ENCODE measurements at regions not wholly inside any gene's neighbourhood (a gene's known extent, or its start where the extent isn't known, plus 50 kb on each side); places are given as distances from the start of the nearest gene placed in this dataset.

DNA sequence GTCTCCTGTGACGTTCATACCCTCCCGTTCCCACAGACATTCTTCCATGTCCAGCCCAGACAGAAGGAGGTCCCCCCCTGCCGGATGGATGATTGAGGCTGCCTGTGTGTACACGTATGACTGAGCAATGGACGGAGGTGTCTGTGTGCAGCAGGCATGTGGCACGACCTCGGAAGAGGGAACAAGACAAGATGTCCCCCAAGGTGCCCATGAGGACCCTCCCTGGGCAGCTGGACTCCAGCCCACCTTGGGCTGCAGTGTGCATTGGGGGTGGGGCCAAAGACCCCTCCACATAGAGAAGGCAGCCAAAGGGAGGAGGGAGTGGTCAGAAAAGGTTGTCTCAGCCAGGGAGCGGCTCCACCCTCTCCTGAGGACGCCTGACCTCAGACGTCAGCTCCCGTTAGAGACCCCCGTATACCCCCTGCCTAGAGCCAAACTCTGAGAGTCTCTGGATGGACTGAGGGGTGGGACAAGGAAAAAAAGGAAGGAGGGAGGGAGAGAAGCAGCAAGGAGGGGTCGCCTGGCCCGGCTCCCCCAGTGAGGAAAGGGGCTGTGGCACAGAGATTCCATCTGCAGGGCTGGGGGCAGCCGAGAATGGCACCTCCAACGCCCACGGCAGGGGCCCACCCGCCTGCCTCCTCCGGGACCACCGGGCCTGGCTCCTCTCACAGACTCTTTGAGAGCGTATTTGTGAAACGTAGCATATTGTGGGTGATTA is 92.9 kb upstream of the BHLHE23 start:
- peak in 1 of 14 experiments; percentile 14 for DNase-seq
- Histone ChIP-seq H3K4me3 (ENCODE audit: low read length) (no peak overlapping the region), H3K27ac (ENCODE audit: low read depth in 1 of 2, low read length in 2 of 2) (no peak overlapping the region), H3K4me1 (ENCODE audit: insufficient read depth, low read length) (peaks cover 14% of the 10 kb centered on the region), H3K36me3 (ENCODE audit: insufficient read depth, low read length) (no peaks in the 10 kb centered on the region), H3K9me3 (ENCODE audit: control insufficient read depth in 1 of 2, insufficient read depth in 1 of 2, low read length in 2 of 2) (peaks cover 0 to 22% of the 10 kb centered on the region in 2 experiments), H3K27me3 (ENCODE audit: control insufficient read depth in 1 of 2, insufficient read depth in 2 of 2, low read length in 2 of 2) (peaks cover 0 to 4% of the 10 kb centered on the region in 2 experiments)
- POLR2A ChIA-PET: no interaction called here
- H3K27ac Mint-ChIP-seq: no peak overlapping the region
- peaks cover 7% of the 10 kb centered on the region for H3K27me3 Mint-ChIP-seq
- ATAC-seq (ENCODE audit: poor library complexity): no peak
- peak overlapping the region; percentile 48 for H3K4me3 Mint-ChIP-seq
- CTCF ChIA-PET: no interaction called here
- intact Hi-C loops (cut with DNase I, micrococcal nuclease): loop anchor here in 1 of 2 experiments (10.0 kb wide), 1 partner anchor 75 kb away; no protein-coding TSS in a partner anchor
- TF ChIP-seq, protein P1, sequence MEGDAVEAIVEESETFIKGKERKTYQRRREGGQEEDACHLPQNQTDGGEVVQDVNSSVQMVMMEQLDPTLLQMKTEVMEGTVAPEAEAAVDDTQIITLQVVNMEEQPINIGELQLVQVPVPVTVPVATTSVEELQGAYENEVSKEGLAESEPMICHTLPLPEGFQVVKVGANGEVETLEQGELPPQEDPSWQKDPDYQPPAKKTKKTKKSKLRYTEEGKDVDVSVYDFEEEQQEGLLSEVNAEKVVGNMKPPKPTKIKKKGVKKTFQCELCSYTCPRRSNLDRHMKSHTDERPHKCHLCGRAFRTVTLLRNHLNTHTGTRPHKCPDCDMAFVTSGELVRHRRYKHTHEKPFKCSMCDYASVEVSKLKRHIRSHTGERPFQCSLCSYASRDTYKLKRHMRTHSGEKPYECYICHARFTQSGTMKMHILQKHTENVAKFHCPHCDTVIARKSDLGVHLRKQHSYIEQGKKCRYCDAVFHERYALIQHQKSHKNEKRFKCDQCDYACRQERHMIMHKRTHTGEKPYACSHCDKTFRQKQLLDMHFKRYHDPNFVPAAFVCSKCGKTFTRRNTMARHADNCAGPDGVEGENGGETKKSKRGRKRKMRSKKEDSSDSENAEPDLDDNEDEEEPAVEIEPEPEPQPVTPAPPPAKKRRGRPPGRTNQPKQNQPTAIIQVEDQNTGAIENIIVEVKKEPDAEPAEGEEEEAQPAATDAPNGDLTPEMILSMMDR (IDR thresholded peaks at IDR 0.05): no peak
- H3K36me3 Mint-ChIP-seq (ENCODE audit: low read depth): peaks cover 9% of the 10 kb centered on the region
- H3K4me1 Mint-ChIP-seq (ENCODE audit: low read depth): peaks cover 12% of the 10 kb centered on the region
- H3K9me3 Mint-ChIP-seq: peaks cover 3% of the 10 kb centered on the region

DNA sequence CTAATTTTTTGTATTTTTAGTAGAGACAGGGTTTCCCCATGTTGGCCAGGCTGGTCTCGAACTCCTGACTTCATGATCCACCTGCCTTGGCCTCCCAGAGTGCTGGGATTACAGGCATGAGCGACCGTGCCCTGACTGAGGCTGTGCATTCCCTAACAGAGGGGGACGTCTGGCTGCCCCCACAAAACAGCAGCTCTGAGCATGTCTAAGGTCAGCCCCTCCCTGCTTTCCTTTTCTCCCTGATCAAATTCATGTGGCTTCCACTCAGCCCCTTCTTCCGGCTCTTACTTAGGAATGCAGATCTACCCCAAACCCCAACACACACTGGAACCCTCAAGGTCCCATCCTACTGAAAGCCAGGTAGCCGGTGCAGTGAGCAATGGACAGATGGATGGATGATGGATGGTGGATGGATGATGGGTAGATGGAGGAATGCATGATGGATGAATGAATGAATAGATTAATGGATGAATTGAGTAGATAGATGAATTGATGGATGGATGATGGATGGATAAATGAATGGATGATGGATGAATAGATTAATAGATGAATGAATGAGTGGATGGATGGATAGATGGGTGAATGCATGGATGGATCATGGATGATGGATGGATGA is 91.5 kb upstream of the BHLHE23 start:
- TF ChIP-seq, protein P1 (IDR thresholded peaks at IDR 0.05): no peak
- H3K27ac ChIP-seq (ENCODE audit: low read depth in 1 of 2, low read length in 2 of 2): no peak overlapping the region
- ATAC-seq (ENCODE audit: poor library complexity) (no peak), DNase-seq (peak in 1 of 14 experiments; percentile 6)
- Mint-ChIP-seq H3K4me3 (no peak overlapping the region), H3K27me3 (peaks cover 10% of the 10 kb centered on the region), H3K4me1 (ENCODE audit: low read depth) (peaks cover 12% of the 10 kb centered on the region), H3K9me3 (peaks cover 2% of the 10 kb centered on the region), H3K27ac (no peak overlapping the region), H3K36me3 (ENCODE audit: low read depth) (peaks cover 9% of the 10 kb centered on the region)
- H3K36me3 ChIP-seq (ENCODE audit: insufficient read depth, low read length): no peaks in the 10 kb centered on the region
- peaks cover 0 to 6% of the 10 kb centered on the region in 2 experiments for H3K27me3 ChIP-seq (ENCODE audit: control insufficient read depth in 1 of 2, insufficient read depth in 2 of 2, low read length in 2 of 2)
- POLR2A ChIA-PET: no interaction called here
- CTCF ChIA-PET: no interaction called here
- intact Hi-C loops (cut with DNase I, micrococcal nuclease): no loop called here
- H3K4me3 ChIP-seq (ENCODE audit: low read length): no peak overlapping the region
- H3K9me3 ChIP-seq (ENCODE audit: control insufficient read depth in 1 of 2, insufficient read depth in 1 of 2, low read length in 2 of 2): peaks cover 0 to 9% of the 10 kb centered on the region in 2 experiments
- H3K4me1 ChIP-seq (ENCODE audit: insufficient read depth, low read length): peaks cover 14% of the 10 kb centered on the region

DNA sequence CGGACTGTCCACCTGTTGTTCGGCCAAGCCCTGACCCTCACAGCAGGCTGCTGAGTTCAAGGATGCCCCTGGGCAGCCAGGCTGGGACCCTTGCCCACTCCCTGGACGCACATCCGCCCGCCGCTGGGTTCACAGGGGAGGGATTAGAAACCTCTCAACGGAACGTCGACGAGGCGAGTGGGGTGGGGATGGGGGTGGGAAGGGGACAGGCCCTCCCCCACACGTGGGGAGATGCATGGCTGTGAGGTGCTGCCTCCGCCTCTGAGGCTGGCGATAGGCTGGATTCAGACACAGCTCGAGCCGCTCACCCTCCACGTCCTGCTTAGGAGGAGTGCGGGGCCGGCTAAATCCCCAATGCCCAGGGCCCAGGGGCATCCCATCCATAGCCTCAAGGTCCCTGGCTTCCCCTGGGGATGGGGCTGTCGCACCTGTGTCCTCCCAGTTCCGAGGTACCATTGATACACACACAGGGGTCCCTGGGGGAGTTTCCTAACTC is 90.6 kb upstream of the BHLHE23 start:
- H3K9me3 ChIP-seq (ENCODE audit: control insufficient read depth in 1 of 2, insufficient read depth in 1 of 2, low read length in 2 of 2): peaks cover 0 to 11% of the 10 kb centered on the region in 2 experiments
- TF ChIP-seq, protein P1 (IDR thresholded peaks at IDR 0.05): no peak
- H3K27ac Mint-ChIP-seq: no peak overlapping the region
- no peak overlapping the region for H3K4me3 ChIP-seq (ENCODE audit: low read length)
- peaks cover 18% of the 10 kb centered on the region for H3K27me3 Mint-ChIP-seq
- intact Hi-C loops (cut with DNase I, micrococcal nuclease): no loop called here
- ChIA-PET POLR2A (no interaction called here), CTCF (no interaction called here)
- H3K4me3 Mint-ChIP-seq: no peak overlapping the region
- peaks cover 0 to 12% of the 10 kb centered on the region in 2 experiments for H3K27me3 ChIP-seq (ENCODE audit: control insufficient read depth in 1 of 2, insufficient read depth in 2 of 2, low read length in 2 of 2)
- no peaks in the 10 kb centered on the region for H3K9me3 Mint-ChIP-seq
- H3K27ac ChIP-seq (ENCODE audit: low read depth in 1 of 2, low read length in 2 of 2): no peak overlapping the region
- peaks cover 9% of the 10 kb centered on the region for H3K36me3 Mint-ChIP-seq (ENCODE audit: low read depth)
- DNase-seq: peak in 1 of 14 experiments; percentile 29
- no peak for ATAC-seq (ENCODE audit: poor library complexity)
- H3K4me1 Mint-ChIP-seq (ENCODE audit: low read depth): peaks cover 8% of the 10 kb centered on the region
- peaks cover 10% of the 10 kb centered on the region for H3K4me1 ChIP-seq (ENCODE audit: insufficient read depth, low read length)
- no peaks in the 10 kb centered on the region for H3K36me3 ChIP-seq (ENCODE audit: insufficient read depth, low read length)

Measured in CD4-positive, alpha-beta T cell (primary cell).